Keratinocyte (primary cell): ENCODE measurements at regions not wholly inside any gene's neighbourhood (a gene's known extent, or its start where the extent isn't known, plus 50 kb on each side); places are given as distances from the start of the nearest gene placed in this dataset.

ENCODE experiments used
- DNase-seq: peaks from one replicate; pipeline ENCODE4 v3.0.0-alpha.2; 2011; ENCODE audit warnings: low read depth, missing footprints, low spot score
- FAIRE-seq: peaks from 2 replicates; lab custom pipeline; 2011; peaks lifted over from hg19 to GRCh38; lab: Jason Lieb, UNC
- H2AFZ ChIP-seq: 2 replicates; pipeline ENCODE4 v1.6.0; 2012; ENCODE audit warnings: low read length, control low read depth, inconsistent platforms; ENCODE audit not compliant: control insufficient read depth
- H3K27ac ChIP-seq: 2 replicates; pipeline ENCODE4 v1.5.1; 2011; ENCODE audit warnings: low read length; ENCODE audit not compliant: control insufficient read depth, insufficient read depth
- H3K27me3 ChIP-seq: 3 replicates; pipeline ENCODE4 v1.6.0; 2011; ENCODE audit warnings: low read length; ENCODE audit not compliant: control insufficient read depth, insufficient read depth; ENCODE audit errors: extremely low read depth
- H3K36me3 ChIP-seq, 2 experiments: 2 replicates in 1 of 2; 3 replicates in 1 of 2; pipeline ENCODE4 v1.5.1; 2011; ENCODE audit warnings: low read length in 2 of 2, mild to moderate bottlenecking in 1 of 2; ENCODE audit not compliant: control insufficient read depth in 2 of 2, insufficient read depth in 2 of 2; ENCODE audit errors: extremely low read depth in 1 of 2
- H3K4me1 ChIP-seq: 3 replicates; pipeline ENCODE4 v1.5.1; 2011; ENCODE audit warnings: low read length; ENCODE audit not compliant: control insufficient read depth, insufficient read depth; ENCODE audit errors: extremely low read depth
- H3K4me2 ChIP-seq: 3 replicates; pipeline ENCODE4 v1.6.0; 2011; ENCODE audit warnings: low read depth, low read length; ENCODE audit not compliant: control insufficient read depth, insufficient read depth; ENCODE audit errors: extremely low read depth
- H3K4me3 ChIP-seq, 3 experiments: fragments of 200-600 bp in 1 of 3; sonication (generic) in 1 of 3; 2 replicates in 2 of 3; 3 replicates in 1 of 3; pipeline ENCODE4 v1.5.1; 2011 to 2016; ENCODE audit warnings: low read length in 3 of 3, mild to moderate bottlenecking in 3 of 3, control low read depth in 2 of 3, inconsistent platforms in 1 of 3, low read depth in 1 of 3, mixed read lengths in 1 of 3, mixed run types in 1 of 3, moderate library complexity in 1 of 3; ENCODE audit not compliant: control insufficient read depth in 2 of 3, insufficient read depth in 2 of 3; ENCODE audit errors: extremely low read depth in 1 of 3
- H3K79me2 ChIP-seq: 2 replicates; pipeline ENCODE4 v1.6.0; 2012; ENCODE audit warnings: low read length; ENCODE audit not compliant: control insufficient read depth, insufficient read depth
- H3K9ac ChIP-seq: 3 replicates; pipeline ENCODE4 v1.6.0; 2011; ENCODE audit warnings: low read length; ENCODE audit not compliant: control insufficient read depth, insufficient read depth; ENCODE audit errors: extremely low read depth
- H3K9me1 ChIP-seq: 3 replicates; pipeline ENCODE4 v1.6.0; 2011; ENCODE audit warnings: low read length; ENCODE audit not compliant: control insufficient read depth, insufficient read depth; ENCODE audit errors: extremely low read depth
- H3K9me3 ChIP-seq: 2 replicates; pipeline ENCODE4 v1.5.1; 2012; ENCODE audit warnings: low read depth, low read length; ENCODE audit not compliant: control insufficient read depth
- H4K20me1 ChIP-seq: 3 replicates; pipeline ENCODE4 v1.6.0; 2011; ENCODE audit warnings: low read length; ENCODE audit not compliant: control insufficient read depth, insufficient read depth; ENCODE audit errors: extremely low read depth
- CTCF ChIP-seq, 3 experiments: IDR thresholded peaks in 1 of 3; conservative IDR thresholded peaks in 1 of 3; optimal IDR thresholded peaks in 1 of 3; 2 replicates in 2 of 3; 3 replicates in 1 of 3; pipeline versions ENCODE3 to v1.5.1; 2011; ENCODE audit warnings: low read length in 3 of 3, mild to moderate bottlenecking in 3 of 3, moderate library complexity in 2 of 3, control low read depth in 1 of 3, inconsistent platforms in 1 of 3; ENCODE audit not compliant: insufficient read depth in 2 of 3; ENCODE audit errors: extremely low read depth in 1 of 3
- EZH2 ChIP-seq: IDR thresholded peaks from one replicate; pipeline ENCODE4 v1.6.1; 2012; ENCODE audit warnings: inconsistent platforms, mild to moderate bottlenecking, low read length, moderate library complexity
- dilution Hi-C: fragments of 300-500 bp; cut with MboI; formaldehyde crosslinking; loops from one replicate; pipeline ENCODE4 v1.7.0; 2020; ENCODE audit warnings: low sequenced_read_pairs; ENCODE audit not compliant: extremely low pct_ligation_motif_present

GRCh38 chr3:88704338-88704737 is 403.1 kb upstream of the EPHA3 start:
- Histone ChIP-seq H3K79me2 (no peaks in the 10 kb centered on the region), H3K4me3 (no peak overlapping the region), H2AFZ (no peak overlapping the region), H4K20me1 (no peaks in the 10 kb centered on the region), H3K9ac (no peak overlapping the region), H3K27me3 (no peaks in the 10 kb centered on the region), H3K9me3 (no peaks in the 10 kb centered on the region), H3K9me1 (no peaks in the 10 kb centered on the region), H3K4me1 (no peaks in the 10 kb centered on the region), H3K27ac (no peak overlapping the region), H3K36me3 (no peaks in the 10 kb centered on the region), H3K4me2 (no peak overlapping the region)
- dilution Hi-C loops, result no loop called here
- TF ChIP-seq EZH2 (no peak), CTCF (optimal IDR thresholded peaks at IDR 0.05 in 1 of 3, IDR thresholded peaks at IDR 0.05 in 1 of 3, conservative IDR thresholded peaks at IDR 0.05 in 1 of 3; ENCODE audit: extremely low read depth in 1 of 3, insufficient read depth in 2 of 3, low read length in 3 of 3) (no peak)
- FAIRE-seq (no peak), DNase-seq (no peak)

- H3K9ac ChIP-seq, result no peak overlapping the region
- no peaks in the 10 kb centered on the region for H3K4me1 ChIP-seq
- no peak overlapping the region for H3K27ac ChIP-seq
- no peak for FAIRE-seq
- H3K36me3 ChIP-seq, result no peaks in the 10 kb centered on the region
- H3K9me3 ChIP-seq, result no peaks in the 10 kb centered on the region
- H4K20me1 ChIP-seq, result no peaks in the 10 kb centered on the region
- DNase-seq, result no peak
- TF ChIP-seq EZH2 (no peak), CTCF (optimal IDR thresholded peaks at IDR 0.05 in 1 of 3, IDR thresholded peaks at IDR 0.05 in 1 of 3, conservative IDR thresholded peaks at IDR 0.05 in 1 of 3; ENCODE audit: extremely low read depth in 1 of 3, insufficient read depth in 2 of 3, low read length in 3 of 3) (no peak)
- H3K79me2 ChIP-seq, result no peaks in the 10 kb centered on the region
- no peaks in the 10 kb centered on the region for H3K9me1 ChIP-seq
- H2AFZ ChIP-seq, result no peak overlapping the region
- dilution Hi-C loops, result no loop called here
- H3K4me2 ChIP-seq, result no peak overlapping the region
- H3K4me3 ChIP-seq, result no peak overlapping the region
- H3K27me3 ChIP-seq, result no peaks in the 10 kb centered on the region
Observed at GRCh38 chr3:88707837-88708236, 399.6 kb upstream of the EPHA3 start.
